SH-SY5Y (cell line): ENCODE measurements at regions not wholly inside any gene's neighbourhood (a gene's known extent, or its start where the extent isn't known, plus 50 kb on each side); places are given as distances from the start of the nearest gene placed in this dataset.

Experiments
- GATA2 ChIP-seq: IDR thresholded peaks from 2 replicates; pipeline ENCODE4 v1.6.1; 2011; ENCODE audit warnings: mild to moderate bottlenecking, low read depth, low read length
- GATA3 ChIP-seq: IDR thresholded peaks from 2 replicates; pipeline ENCODE4 v1.6.1; 2011; ENCODE audit warnings: low read depth, mild to moderate bottlenecking, low read length, moderate library complexity

DNA sequence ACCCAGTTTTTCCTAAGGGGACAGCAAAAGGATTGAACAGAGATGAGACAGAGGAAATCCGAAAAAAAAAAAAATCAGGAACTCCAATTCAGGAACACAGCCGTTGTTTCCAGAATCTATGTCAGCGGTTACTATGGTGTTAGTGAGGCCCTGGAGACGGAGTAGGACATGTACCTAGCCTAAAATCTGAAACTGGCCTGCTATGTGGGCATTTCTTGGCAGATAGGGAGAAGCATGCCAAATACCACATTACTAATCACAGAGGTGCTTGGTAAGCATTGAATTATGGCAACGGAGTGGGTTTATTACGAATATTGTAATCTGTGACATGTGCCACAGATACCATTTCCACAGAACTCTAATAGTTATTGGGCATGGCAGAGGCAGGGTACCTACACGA, 530.6 kb downstream of the CCDC85A start:
- no peak for TF ChIP-seq GATA2
- TF ChIP-seq GATA3 = no peak
